ENCODE measurements at regions not wholly inside any gene's neighbourhood (a gene's known extent, or its start where the extent isn't known, plus 50 kb on each side); places are given as distances from the start of the nearest gene placed in this dataset.
A peak's percentile ranks its signal among the peaks of the same experiment; 100 is the strongest.

- Histone ChIP-seq H3K9me3 (no peaks in the 10 kb centered on the region), H3K27me3 (replicated peaks; ENCODE audit: insufficient read depth) (no peaks in the 10 kb centered on the region), H3K4me1 (replicated peaks) (no peaks in the 10 kb centered on the region), H3K36me3 (no peaks in the 10 kb centered on the region), H3K4me3 (no peak overlapping the region), H3K27ac (no peak overlapping the region)
- WGBS, result 55% methylated on average over 2 of the region's 2 CpGs
- intact Hi-C loops (cut with DNase I), result no loop called here
- no peak for DNase-seq (ENCODE audit: low spot score)
- no peak for TF ChIP-seq POLR2AphosphoS5 (IDR thresholded peaks at IDR 0.05)
- TF ChIP-seq POLR2A (IDR thresholded peaks at IDR 0.05), result no peak
- TF ChIP-seq, protein P1, sequence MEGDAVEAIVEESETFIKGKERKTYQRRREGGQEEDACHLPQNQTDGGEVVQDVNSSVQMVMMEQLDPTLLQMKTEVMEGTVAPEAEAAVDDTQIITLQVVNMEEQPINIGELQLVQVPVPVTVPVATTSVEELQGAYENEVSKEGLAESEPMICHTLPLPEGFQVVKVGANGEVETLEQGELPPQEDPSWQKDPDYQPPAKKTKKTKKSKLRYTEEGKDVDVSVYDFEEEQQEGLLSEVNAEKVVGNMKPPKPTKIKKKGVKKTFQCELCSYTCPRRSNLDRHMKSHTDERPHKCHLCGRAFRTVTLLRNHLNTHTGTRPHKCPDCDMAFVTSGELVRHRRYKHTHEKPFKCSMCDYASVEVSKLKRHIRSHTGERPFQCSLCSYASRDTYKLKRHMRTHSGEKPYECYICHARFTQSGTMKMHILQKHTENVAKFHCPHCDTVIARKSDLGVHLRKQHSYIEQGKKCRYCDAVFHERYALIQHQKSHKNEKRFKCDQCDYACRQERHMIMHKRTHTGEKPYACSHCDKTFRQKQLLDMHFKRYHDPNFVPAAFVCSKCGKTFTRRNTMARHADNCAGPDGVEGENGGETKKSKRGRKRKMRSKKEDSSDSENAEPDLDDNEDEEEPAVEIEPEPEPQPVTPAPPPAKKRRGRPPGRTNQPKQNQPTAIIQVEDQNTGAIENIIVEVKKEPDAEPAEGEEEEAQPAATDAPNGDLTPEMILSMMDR (IDR thresholded peaks at IDR 0.05), result no peak
These were observed 117.0 kb upstream of the OGFRL1 start for GRCh38 chr6:71171497-71172070.

DNA sequence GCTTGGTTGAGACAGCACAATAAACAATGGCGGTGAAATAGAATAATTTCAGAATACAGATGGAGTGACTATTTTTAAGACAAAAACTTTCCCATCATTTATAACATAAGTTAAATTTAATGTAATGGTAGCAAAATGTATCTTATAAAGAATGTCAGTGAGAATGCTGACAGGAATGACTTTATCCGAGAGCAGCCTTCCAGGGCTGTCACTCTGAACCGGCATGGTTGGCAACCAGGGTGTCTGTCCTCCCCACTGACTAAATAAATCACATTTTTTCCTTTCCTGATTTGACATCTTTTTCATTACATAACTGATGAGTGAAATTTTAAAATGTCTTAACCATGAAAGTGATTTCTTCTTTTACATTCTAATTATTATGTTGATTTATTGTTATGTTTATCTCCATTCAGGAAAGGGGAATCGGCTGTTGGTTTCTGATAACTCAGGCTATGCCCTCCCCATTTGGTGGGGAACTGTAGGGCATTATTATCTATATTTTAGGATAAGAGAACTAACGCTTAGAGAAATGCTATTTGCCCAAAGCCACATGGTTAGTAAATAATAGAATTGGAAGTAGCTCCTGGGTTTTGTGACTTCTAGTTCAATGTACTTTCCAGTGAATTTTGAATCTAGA lies 109.2 kb upstream of the OGFRL1 start:
- H3K27ac ChIP-seq, result no peak overlapping the region
- WGBS, result 80% methylated on average over 5 of the region's 5 CpGs

DNA sequence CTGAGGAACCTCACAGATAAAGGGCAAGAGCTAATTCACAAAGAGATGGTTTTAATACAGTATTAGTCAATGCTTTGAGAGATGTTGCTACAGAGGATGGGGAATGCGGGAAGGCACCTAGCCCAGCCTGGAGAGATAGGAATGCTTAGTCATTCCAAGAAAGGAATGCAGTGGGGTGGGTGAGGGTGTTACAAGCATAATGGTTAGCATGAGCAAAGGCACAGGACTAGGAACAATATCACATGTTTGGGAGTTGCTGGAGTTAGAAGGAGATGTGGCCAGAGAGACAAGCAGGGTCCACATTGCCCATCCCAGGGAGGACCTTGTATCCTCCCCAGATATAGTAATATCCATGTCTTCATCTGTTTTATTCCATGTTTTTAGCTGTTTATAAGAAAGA lies 107.0 kb upstream of the OGFRL1 start:
- Histone ChIP-seq H3K27ac (no peak overlapping the region), H3K4me1 (replicated peaks) (no peaks in the 10 kb centered on the region), H3K27me3 (replicated peaks; ENCODE audit: insufficient read depth) (no peaks in the 10 kb centered on the region), H3K36me3 (no peaks in the 10 kb centered on the region), H3K4me3 (no peak overlapping the region), H3K9me3 (no peaks in the 10 kb centered on the region)
- TF ChIP-seq POLR2A (IDR thresholded peaks at IDR 0.05), result no peak
- TF ChIP-seq, protein P1 (IDR thresholded peaks at IDR 0.05), result no peak
- TF ChIP-seq POLR2AphosphoS5 (IDR thresholded peaks at IDR 0.05), result no peak
- intact Hi-C loops (cut with DNase I), result no loop called here
- whole genome bisulfite sequencing, result 77% methylated on average over 1 of the region's 1 CpG
- DNase-seq (ENCODE audit: low spot score), result no peak

More for the DNA sequence above, 109.2 kb upstream of the OGFRL1 start:
- TF ChIP-seq, protein P1 (IDR thresholded peaks at IDR 0.05), result no peak
- TF ChIP-seq POLR2AphosphoS5 (IDR thresholded peaks at IDR 0.05), result no peak
- TF ChIP-seq POLR2A (IDR thresholded peaks at IDR 0.05), result no peak
- Histone ChIP-seq H3K4me1 (replicated peaks) (no peaks in the 10 kb centered on the region), H3K4me3 (no peak overlapping the region), H3K36me3 (no peaks in the 10 kb centered on the region), H3K27me3 (replicated peaks; ENCODE audit: insufficient read depth) (no peaks in the 10 kb centered on the region), H3K9me3 (no peaks in the 10 kb centered on the region)
- no peak for DNase-seq (ENCODE audit: low spot score)
- intact Hi-C loops (cut with DNase I), result no loop called here

- H3K27me3 ChIP-seq (replicated peaks; ENCODE audit: insufficient read depth), result no peaks in the 10 kb centered on the region
- no peaks in the 10 kb centered on the region for H3K4me1 ChIP-seq (replicated peaks)
- WGBS, result 79% methylated on average over 3 of the region's 3 CpGs
- H3K27ac ChIP-seq, result no peak overlapping the region
- H3K9me3 ChIP-seq, result no peaks in the 10 kb centered on the region
- no peaks in the 10 kb centered on the region for H3K36me3 ChIP-seq
- DNase-seq (ENCODE audit: low spot score), result no peak
- TF ChIP-seq, protein P1 (IDR thresholded peaks at IDR 0.05), result no peak
- TF ChIP-seq POLR2A (IDR thresholded peaks at IDR 0.05), result no peak
- TF ChIP-seq POLR2AphosphoS5 (IDR thresholded peaks at IDR 0.05), result no peak
- H3K4me3 ChIP-seq, result no peak overlapping the region
- intact Hi-C loops (cut with DNase I), result no loop called here
These were observed 101.5 kb upstream of the OGFRL1 start for GRCh38 chr6:71187141-71187540.

GRCh38 chr6:71190809-71191208 lies 97.8 kb upstream of the OGFRL1 start:
- WGBS, result 18% methylated on average over 3 of the region's 3 CpGs
- TF ChIP-seq, protein P1 (IDR thresholded peaks at IDR 0.05), result peak in 2 of 4 experiments; percentile 32 to 40
- no peak for TF ChIP-seq POLR2AphosphoS5 (IDR thresholded peaks at IDR 0.05)
- TF ChIP-seq POLR2A (IDR thresholded peaks at IDR 0.05), result no peak
- no peak for DNase-seq (ENCODE audit: low spot score)
- H3K27me3 ChIP-seq (replicated peaks; ENCODE audit: insufficient read depth), result no peaks in the 10 kb centered on the region
- H3K36me3 ChIP-seq, result no peaks in the 10 kb centered on the region
- intact Hi-C loops (cut with DNase I), result loop anchor here (2.0 to 10.0 kb wide), 2 partner anchors 160 to 324 kb away; no protein-coding TSS in a partner anchor
- H3K27ac ChIP-seq, result no peak overlapping the region
- H3K9me3 ChIP-seq, result no peaks in the 10 kb centered on the region
- H3K4me1 ChIP-seq (replicated peaks), result no peaks in the 10 kb centered on the region
- no peak overlapping the region for H3K4me3 ChIP-seq

Data from prostate gland (tissue), 2 donors.